GM23338 (cell line): ENCODE measurements at regions not wholly inside any gene's neighbourhood (a gene's known extent, or its start where the extent isn't known, plus 50 kb on each side); places are given as distances from the start of the nearest gene placed in this dataset.
A peak's percentile ranks its signal among the peaks of the same experiment; 100 is the strongest.

Experiments used
- ATAC-seq: fragments of 200-7000 bp; cut with Tn5 transposase; 3 replicates; pipeline ENCODE4 v1.9.1; 2020
- DNase-seq: peaks from one replicate; pipeline ENCODE4 v3.0.0-alpha.2; 2015; ENCODE audit warnings: low spot score
- H2AFZ ChIP-seq: fragments of 200-600 bp; sonication (generic); 2 replicates; pipeline ENCODE4 v1.8.0; 2016; ENCODE audit warnings: antibody characterized with exemption, mild to moderate bottlenecking, moderate library complexity
- H3F3A ChIP-seq: fragments of 200-600 bp; sonication (generic); replicated peaks from 2 replicates; pipeline ENCODE4 v1.8.0; 2017; ENCODE audit warnings: antibody characterized with exemption, mixed run types, low read depth
- H3K27ac ChIP-seq: fragments of 200-600 bp; sonication (generic); 2 replicates; pipeline ENCODE4 v1.6.1; 2016; ENCODE audit warnings: low read depth
- H3K27me3 ChIP-seq: fragments of 200-600 bp; sonication (generic); 2 replicates; pipeline ENCODE4 v1.8.0; 2016; ENCODE audit warnings: mild to moderate bottlenecking, mixed run types, moderate library complexity; ENCODE audit not compliant: insufficient read depth
- H3K36me3 ChIP-seq: fragments of 200-600 bp; sonication (generic); 2 replicates; pipeline ENCODE4 v1.8.0; 2016; ENCODE audit warnings: mild to moderate bottlenecking; ENCODE audit not compliant: insufficient read depth
- H3K4me1 ChIP-seq: fragments of 200-600 bp; sonication (generic); 2 replicates; pipeline ENCODE4 v1.8.0; 2016; ENCODE audit warnings: mild to moderate bottlenecking, moderate library complexity; ENCODE audit not compliant: insufficient read depth
- H3K4me2 ChIP-seq: fragments of 200-600 bp; sonication (generic); 2 replicates; pipeline ENCODE4 v1.7.1; 2017; ENCODE audit warnings: mixed run types
- H3K4me3 ChIP-seq: fragments of 200-600 bp; sonication (generic); 2 replicates; pipeline ENCODE4 v1.6.1; 2016; ENCODE audit warnings: mixed run types
- H3K79me2 ChIP-seq: fragments of 200-600 bp; sonication (generic); replicated peaks from 2 replicates; pipeline ENCODE4 v1.8.0; 2017; ENCODE audit warnings: mild to moderate bottlenecking; ENCODE audit not compliant: insufficient read depth
- H3K9me2 ChIP-seq: fragments of 200-600 bp; sonication (generic); 2 replicates; pipeline ENCODE4 v1.8.0; 2017; ENCODE audit not compliant: insufficient read depth
- H4K20me1 ChIP-seq: fragments of 200-600 bp; sonication (generic); replicated peaks from 2 replicates; pipeline ENCODE4 v1.8.0; 2017; ENCODE audit warnings: mild to moderate bottlenecking; ENCODE audit not compliant: insufficient read depth
- H3K27ac Mint-ChIP-seq: 2 replicates; pipeline ENCODE4 v1.8.0; 2020; ENCODE audit warnings: inconsistent platforms, mild to moderate bottlenecking, moderate library complexity, mixed read lengths
- H3K27me3 Mint-ChIP-seq: 3 replicates; pipeline ENCODE4 v1.8.0; 2022; ENCODE audit warnings: low read depth, mild to moderate bottlenecking, moderate library complexity, mixed read lengths, inconsistent platforms; ENCODE audit not compliant: insufficient read depth, poor library complexity
- H3K36me3 Mint-ChIP-seq: 3 replicates; pipeline ENCODE4 v1.8.0; 2021; ENCODE audit warnings: low read depth, mild to moderate bottlenecking, inconsistent platforms, moderate library complexity, mixed read lengths
- H3K4me1 Mint-ChIP-seq: 3 replicates; pipeline ENCODE4 v1.8.0; 2020; ENCODE audit warnings: mild to moderate bottlenecking, inconsistent platforms, mixed read lengths
- H3K4me3 Mint-ChIP-seq: 3 replicates; pipeline ENCODE4 v1.8.0; 2021; ENCODE audit warnings: moderate library complexity, mild to moderate bottlenecking, inconsistent platforms, mixed read lengths
- H3K9me3 Mint-ChIP-seq: 3 replicates; pipeline ENCODE4 v1.8.0; 2020; ENCODE audit warnings: moderate library complexity, mild to moderate bottlenecking, inconsistent platforms, mixed read lengths
- CTCF ChIP-seq, 2 experiments: fragments of 200-600 bp in 1 of 2; sonication (generic) in 1 of 2; conservative IDR thresholded peaks; 2 replicates each; pipeline versions ENCODE4 v1.5.1 to v1.6.1; 2016 to 2017; ENCODE audit warnings: antibody characterized with exemption in 2 of 2, low read depth in 2 of 2, mild to moderate bottlenecking in 2 of 2, moderate library complexity in 1 of 2
- ETS1 ChIP-seq: IDR thresholded peaks from 2 replicates; pipeline ENCODE4 v1.6.1; 2016; ENCODE audit warnings: antibody characterized with exemption
- EZH2 ChIP-seq: fragments of 200-600 bp; sonication (generic); IDR thresholded peaks from one replicate; pipeline ENCODE4 v1.8.0; 2017; ENCODE audit warnings: antibody characterized with exemption, mild to moderate bottlenecking, low read depth; ENCODE audit not compliant: unreplicated experiment
- EZH2phosphoT487 ChIP-seq: fragments of 200-600 bp; sonication (generic); IDR thresholded peaks from one replicate; pipeline ENCODE4 v1.8.1; 2018; ENCODE audit warnings: antibody characterized with exemption; ENCODE audit not compliant: unreplicated experiment
- JUNB ChIP-seq: IDR thresholded peaks from one replicate; pipeline ENCODE4 v1.6.1; 2016; ENCODE audit warnings: antibody characterized with exemption; ENCODE audit not compliant: unreplicated experiment
- NANOG ChIP-seq: IDR thresholded peaks from 2 replicates; pipeline ENCODE4 v1.6.1; 2016; ENCODE audit warnings: antibody characterized with exemption, borderline replicate concordance
- POLR2AphosphoS5 ChIP-seq: IDR thresholded peaks from 2 replicates; pipeline ENCODE4 v1.6.1; 2016; ENCODE audit warnings: antibody characterized with exemption, low read depth
- REST ChIP-seq: IDR thresholded peaks from one replicate; pipeline ENCODE4 v1.6.1; 2018; ENCODE audit warnings: antibody characterized with exemption; ENCODE audit not compliant: unreplicated experiment
- ZNF114 ChIP-seq: fragments of 250-450 bp; sonication (Bioruptor Pico); IDR thresholded peaks from 2 replicates; pipeline ENCODE4 v1.5.0; 2020; ENCODE audit warnings: mild to moderate bottlenecking, moderate library complexity
- ZNF331 ChIP-seq: fragments of 250-450 bp; sonication (Bioruptor Pico); IDR thresholded peaks from 2 replicates; pipeline ENCODE4 v1.5.0; 2020; ENCODE audit warnings: low read depth, mild to moderate bottlenecking, moderate library complexity
- ZNF462 ChIP-seq: fragments of 250-450 bp; sonication (Bioruptor Pico); IDR thresholded peaks from 2 replicates; pipeline ENCODE4 v1.5.0; 2020; ENCODE audit warnings: mild to moderate bottlenecking, moderate library complexity

GRCh38 chr4:152255437-152255836 is 280.5 kb downstream of the FBXW7 start:
- H2AFZ ChIP-seq = peak overlapping the region; percentile 9; the same call in 1 of the 2 replicates
- no peaks in the 10 kb centered on the region for H4K20me1 ChIP-seq
- Mint-ChIP-seq H3K9me3 (peaks cover 14% of the 10 kb centered on the region), H3K4me3 (no peak overlapping the region), H3K36me3 (peaks cover 7% of the 10 kb centered on the region), H3K4me1 (peaks cover 2% of the 10 kb centered on the region; the same call in 2 of the 3 replicates), H3K27ac (no peak overlapping the region), H3K27me3 (peaks cover 5% of the 10 kb centered on the region)
- ATAC-seq (no peak), DNase-seq (no peak)
- no peaks in the 10 kb centered on the region for H3K4me1 ChIP-seq
- H3K4me3 ChIP-seq = no peak overlapping the region
- no peaks in the 10 kb centered on the region for H3F3A ChIP-seq
- no peaks in the 10 kb centered on the region for H3K27me3 ChIP-seq
- H3K27ac ChIP-seq = no peak overlapping the region
- no peak overlapping the region for H3K4me2 ChIP-seq
- H3K9me2 ChIP-seq = no peaks in the 10 kb centered on the region; the same call in 1 of the 2 replicates
- no peaks in the 10 kb centered on the region for H3K79me2 ChIP-seq
- TF ChIP-seq EZH2 = no peak
- no peak for TF ChIP-seq ETS1
- TF ChIP-seq NANOG = no peak
- TF ChIP-seq POLR2AphosphoS5 = no peak
- no peak for TF ChIP-seq ZNF462
- TF ChIP-seq EZH2phosphoT487 = no peak
- no peak for TF ChIP-seq JUNB
- no peak for TF ChIP-seq ZNF114 (CRISPR knock-in tag)
- no peak for TF ChIP-seq ZNF331 (CRISPR knock-in tag)
- no peak for TF ChIP-seq CTCF (conservative IDR thresholded peaks at IDR 0.05; ENCODE audit: low read depth in 2 of 2)
- TF ChIP-seq REST = no peak
- no peaks in the 10 kb centered on the region; the same call in 1 of the 2 replicates for H3K36me3 ChIP-seq
